Hematopoietic multipotent progenitor cell treated with erythropoietin and hydrocortisone succinate and interleukin-3 and kit ligand, for 8 days (in vitro differentiated cells): ENCODE measurements at regions not wholly inside any gene's neighbourhood (a gene's known extent, or its start where the extent isn't known, plus 50 kb on each side); places are given as distances from the start of the nearest gene placed in this dataset.

Source experiments
- DNase-seq: peaks from one replicate; pipeline ENCODE4 v3.0.0-alpha.2; 2015

GRCh38 chr4:19693936-19694570 is 557.7 kb upstream of the SLIT2 start:
- no peak for DNase-seq

- no peak for DNase-seq
These were observed 562.2 kb upstream of the SLIT2 start for GRCh38 chr4:19689511-19689910.

DNA sequence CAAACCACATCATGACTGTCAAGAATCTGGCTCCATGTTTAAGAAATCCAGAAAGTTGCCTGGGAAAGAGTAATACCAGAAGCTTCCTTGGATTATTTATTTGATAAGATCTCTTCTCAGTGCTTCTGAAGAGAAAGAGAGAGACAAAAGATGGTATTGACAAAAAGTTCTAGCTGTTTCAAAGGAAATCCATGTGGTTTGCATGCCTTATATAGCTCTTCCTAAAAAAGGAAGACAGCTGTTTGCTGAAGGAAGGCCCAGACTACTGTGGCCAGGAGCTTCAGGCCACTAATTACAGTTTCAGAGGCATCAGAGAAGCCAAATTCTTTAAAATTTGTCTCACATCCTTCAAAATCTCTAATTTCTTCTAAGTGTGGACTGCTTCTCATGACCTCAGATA is 565.2 kb upstream of the SLIT2 start:
- no peak for DNase-seq

- no peak for DNase-seq
These were observed 567.6 kb upstream of the SLIT2 start for GRCh38 chr4:19684084-19684483.

DNA sequence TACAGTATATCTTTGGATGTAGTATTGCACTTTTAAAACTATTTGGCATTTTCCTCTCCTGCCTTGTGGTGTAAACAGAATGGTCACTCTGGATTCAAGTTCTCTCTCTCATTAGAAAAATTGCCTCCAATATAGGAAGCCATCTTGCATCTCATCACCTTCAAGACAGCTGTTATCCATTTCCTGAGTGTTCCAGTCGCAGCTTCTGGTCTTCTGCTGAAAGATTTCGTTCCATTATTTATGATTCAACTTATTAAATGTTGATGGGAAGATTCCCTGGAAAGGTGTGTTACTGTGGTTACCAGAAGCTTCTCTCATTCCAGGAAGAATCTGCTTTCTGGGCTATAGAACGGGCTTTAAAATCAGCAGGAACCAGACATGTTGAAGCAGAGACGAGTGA is 568.3 kb upstream of the SLIT2 start:
- DNase-seq, result no peak

GRCh38 chr4:19677211-19677610 is 574.5 kb upstream of the SLIT2 start:
- no peak for DNase-seq

DNA sequence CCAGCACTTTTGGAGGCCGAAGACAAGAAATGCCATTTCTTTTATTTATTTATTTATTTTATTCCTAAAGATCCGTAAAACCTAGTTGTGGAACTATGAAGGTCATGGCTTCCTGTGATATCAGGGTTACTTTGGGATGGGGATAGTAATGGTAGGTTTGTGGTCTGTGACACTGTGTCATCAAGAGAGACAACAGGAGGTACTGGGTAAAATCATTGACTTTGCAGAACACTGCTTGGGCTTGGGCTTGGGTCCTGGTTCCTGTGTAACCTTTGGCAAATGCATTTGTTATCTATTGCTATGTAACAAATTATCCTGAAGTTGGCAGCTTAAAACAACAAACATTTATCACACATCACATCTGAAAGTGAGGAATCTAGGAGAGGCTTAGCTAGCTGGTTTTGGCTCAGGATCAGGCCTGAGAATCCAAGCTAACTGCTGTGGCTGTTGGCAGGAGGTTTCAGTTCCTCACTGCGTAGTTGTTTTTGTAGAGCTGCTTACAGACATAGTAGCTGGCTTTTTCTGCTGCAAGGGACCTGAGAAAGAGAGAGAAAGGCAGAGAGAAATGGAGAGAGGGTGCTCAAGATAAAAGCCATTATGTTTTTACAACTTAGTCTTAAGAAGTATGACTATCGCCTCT is 576.4 kb upstream of the SLIT2 start:
- DNase-seq, result no peak

- no peak for DNase-seq
These were observed 592.6 kb upstream of the SLIT2 start for GRCh38 chr4:19659101-19659500.

DNA sequence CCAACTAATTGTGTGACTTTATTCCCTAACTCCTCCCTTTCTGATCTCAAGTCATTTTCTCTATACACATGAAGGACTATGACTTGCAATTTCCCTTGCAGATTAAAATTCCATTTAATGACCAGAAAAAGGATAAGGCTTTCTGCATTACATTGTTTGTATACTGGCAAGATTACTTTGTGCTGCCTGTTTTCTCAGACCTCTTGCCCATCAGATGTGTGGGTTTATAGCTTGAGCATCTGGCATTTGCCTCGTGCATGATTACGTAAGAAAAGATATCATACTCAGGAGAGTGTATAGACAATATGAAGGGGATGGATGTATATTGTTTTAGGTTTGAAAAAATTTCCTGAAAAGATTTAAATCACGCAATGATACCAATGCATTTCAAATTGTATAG is 593.8 kb upstream of the SLIT2 start:
- no peak for DNase-seq

GRCh38 chr4:19655666-19656065 is 596.0 kb upstream of the SLIT2 start:
- no peak for DNase-seq

GRCh38 chr4:19650903-19651864 is 600.5 kb upstream of the SLIT2 start:
- DNase-seq, result no peak

GRCh38 chr4:19645589-19645988 is 606.1 kb upstream of the SLIT2 start:
- DNase-seq, result no peak

GRCh38 chr4:19636451-19636850 is 615.3 kb upstream of the SLIT2 start:
- no peak for DNase-seq

DNA sequence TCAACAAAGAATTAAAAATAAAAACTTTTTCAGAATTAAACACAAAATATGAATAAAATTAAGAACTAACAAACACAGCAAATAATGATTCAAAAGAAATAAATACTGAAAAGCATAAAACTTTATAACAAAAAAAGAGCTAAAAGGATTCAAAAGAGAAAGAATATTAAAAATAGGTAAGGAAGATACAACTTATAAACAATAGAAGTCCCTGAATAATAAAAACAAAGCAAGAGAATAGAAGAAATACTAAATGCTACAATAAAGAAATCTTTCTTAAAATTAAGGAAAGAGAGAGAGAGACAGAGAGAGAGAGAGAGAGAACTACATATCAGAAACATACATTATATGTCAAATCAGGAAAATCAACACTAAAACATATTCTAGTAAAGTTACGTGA is 619.9 kb upstream of the SLIT2 start:
- DNase-seq, result no peak

DNA sequence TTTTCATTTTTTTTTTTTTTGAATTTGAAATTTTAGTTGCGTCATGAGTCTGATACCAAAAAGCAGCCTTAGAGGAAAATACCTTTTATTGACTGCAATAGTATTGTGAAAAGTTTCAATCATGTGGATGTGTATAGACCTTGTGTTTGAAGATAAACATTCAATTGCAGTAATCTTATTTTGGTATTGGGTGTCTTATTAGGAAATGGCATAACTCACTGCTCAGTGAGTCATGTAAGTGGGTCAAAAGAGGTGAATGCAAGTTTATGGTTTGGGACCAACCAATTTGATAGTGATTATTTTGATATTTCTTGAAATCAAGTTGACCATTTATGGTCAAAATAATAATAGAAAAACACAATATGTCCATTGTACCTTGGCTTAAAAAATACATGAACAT is 627.8 kb upstream of the SLIT2 start:
- no peak for DNase-seq

DNA sequence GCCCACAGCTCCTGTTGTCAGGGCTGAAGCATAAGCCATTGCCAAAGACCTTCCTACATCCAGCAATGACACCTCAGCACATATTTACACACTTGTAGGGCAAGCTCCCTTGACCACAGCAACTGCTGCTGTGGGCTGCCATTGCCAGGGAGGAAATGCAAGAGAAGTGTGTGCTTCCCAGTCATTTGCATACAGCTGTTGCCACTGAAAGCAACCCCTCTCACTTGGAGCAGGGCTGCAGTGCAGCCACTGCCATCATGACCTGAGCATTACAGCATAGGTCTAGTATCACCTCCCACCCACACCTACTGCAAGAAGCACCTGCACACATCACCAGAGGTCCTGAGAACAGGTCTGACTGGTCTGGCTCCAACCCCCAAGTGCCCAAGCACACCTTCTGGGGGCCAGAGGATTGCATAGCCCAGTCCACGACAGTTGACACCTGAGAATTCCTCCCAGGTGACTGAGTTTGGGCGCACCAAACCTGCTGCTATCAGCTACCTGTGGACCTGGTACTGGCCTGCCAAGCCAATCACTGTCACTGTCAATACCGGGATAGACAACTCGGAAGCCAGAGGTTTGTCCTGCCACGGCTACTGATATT is 636.5 kb upstream of the SLIT2 start:
- no peak for DNase-seq

- DNase-seq, result no peak
These were observed 637.5 kb upstream of the SLIT2 start for GRCh38 chr4:19614171-19614570.

DNA sequence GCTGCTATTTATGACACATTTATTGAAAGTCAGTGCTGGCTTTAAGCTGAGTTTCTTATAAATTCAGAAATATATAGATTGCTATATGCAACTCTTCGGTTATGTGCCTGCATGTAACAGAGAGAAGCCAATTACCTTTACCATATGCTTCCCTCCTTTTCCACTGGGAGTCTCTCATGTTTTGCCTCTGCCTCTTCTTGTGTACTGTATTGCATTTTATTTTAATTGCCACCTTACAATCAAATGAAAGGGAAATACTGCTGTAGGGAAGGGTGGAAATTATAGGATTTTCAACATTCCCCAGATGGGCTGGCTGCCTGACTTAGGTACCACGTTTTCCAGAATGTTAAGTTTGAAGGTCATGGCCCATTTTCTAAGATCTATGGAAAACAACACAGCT is 655.4 kb upstream of the SLIT2 start:
- no peak for DNase-seq

GRCh38 chr4:19592391-19592790 is 659.3 kb upstream of the SLIT2 start:
- DNase-seq, result no peak

DNA sequence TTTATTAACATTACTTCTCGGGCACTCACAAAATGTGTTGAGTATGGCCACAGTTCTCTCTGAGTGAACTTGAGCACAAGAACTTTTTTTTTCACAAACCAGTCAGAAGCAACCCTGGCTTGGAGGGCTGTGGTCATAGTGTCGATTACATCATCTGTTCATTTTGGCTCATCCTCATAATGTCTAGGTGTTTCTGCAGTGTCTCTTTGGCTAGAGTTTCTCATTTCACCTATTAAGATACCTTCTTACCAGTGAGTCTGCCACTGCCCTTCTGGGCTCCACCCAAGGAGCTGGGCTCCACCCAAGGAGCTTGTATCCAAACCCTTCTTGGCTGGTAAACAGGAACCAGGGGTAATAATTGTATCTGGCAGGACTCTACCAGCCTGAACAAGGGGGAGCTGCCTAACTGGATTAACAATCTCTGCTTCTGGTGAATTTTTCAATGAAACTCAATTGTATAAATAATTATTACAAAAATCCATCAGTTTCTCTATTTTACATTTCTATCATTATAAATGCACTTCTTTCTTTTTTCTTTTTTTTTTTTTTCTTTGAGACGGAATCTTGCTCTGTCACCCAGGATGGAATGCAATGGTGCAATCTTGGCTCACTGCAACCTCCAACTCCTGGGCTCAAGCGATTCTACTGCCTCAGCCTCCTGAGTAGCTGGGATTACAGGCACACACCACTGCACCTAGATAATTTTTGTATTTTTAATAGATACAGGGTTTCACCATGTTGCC is 667.7 kb upstream of the SLIT2 start:
- no peak for DNase-seq

DNA sequence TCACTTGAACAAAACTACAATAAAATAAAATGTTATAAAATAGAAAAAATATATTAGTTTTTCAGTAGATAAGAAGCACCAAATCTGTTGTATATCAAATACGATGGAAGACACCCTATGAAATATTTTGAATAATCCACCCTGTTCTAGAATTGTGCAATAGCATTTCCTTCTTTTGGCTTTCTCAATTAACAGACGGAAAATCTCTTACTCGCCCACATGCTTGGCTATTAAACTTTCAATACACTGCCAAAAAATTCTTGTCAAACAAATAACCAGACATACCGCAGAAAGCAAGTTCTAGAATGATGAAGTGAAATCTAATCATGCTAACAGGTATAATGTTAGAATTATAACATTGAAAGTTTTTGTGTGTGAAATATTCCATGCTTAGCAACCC is 671.6 kb upstream of the SLIT2 start:
- DNase-seq, result no peak

DNA sequence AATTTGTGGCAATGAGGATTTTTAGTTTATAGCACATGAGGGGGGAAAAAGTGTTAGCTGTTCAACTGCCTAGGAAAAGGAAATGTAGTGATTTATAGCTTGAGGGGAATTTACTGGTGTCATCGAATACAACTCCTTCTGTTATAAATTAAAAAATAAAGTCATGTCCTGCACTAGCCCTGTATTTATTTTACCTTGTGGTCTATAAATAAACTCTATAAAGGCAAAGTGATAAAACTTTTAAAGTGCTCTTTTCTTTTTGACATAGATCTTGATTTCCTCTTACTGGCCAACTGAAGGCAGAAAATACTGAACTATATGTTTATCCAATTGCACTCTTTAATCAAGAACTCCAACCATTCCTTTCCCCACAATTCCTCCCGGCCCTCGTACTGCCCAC is 672.1 kb upstream of the SLIT2 start:
- no peak for DNase-seq

GRCh38 chr4:19577097-19577496 is 674.6 kb upstream of the SLIT2 start:
- DNase-seq, result no peak
